ENCODE measurements at regions not wholly inside any gene's neighbourhood (a gene's known extent, or its start where the extent isn't known, plus 50 kb on each side); places are given as distances from the start of the nearest gene placed in this dataset.

GRCh38 chr14:60356386-60356785 is 107.4 kb downstream of the PPM1A start:
- Histone ChIP-seq H3K27ac (no peak overlapping the region), H3K9me3 (no peaks in the 10 kb centered on the region), H3K36me3 (no peaks in the 10 kb centered on the region), H3K4me3 (no peak overlapping the region), H3K27me3 (no peaks in the 10 kb centered on the region), H3K4me1 (no peaks in the 10 kb centered on the region)
- 74 to 81% (median 77%) methylated on average over 3 of the region's 3 CpGs for WGBS, 5 donors
- no peak for DNase-seq
- TF ChIP-seq EP300 (IDR thresholded peaks at IDR 0.05) = no peak
- TF ChIP-seq POLR2AphosphoS5 (IDR thresholded peaks at IDR 0.05) = no peak
- intact Hi-C loops (cut with DNase I; ENCODE audit: low total_unique reads) = no loop called here

- intact Hi-C loops (cut with DNase I; ENCODE audit: low total_unique reads) = no loop called here
- H3K4me1 ChIP-seq = no peaks in the 10 kb centered on the region
- H3K9me3 ChIP-seq = no peaks in the 10 kb centered on the region
- no peak for TF ChIP-seq POLR2A (IDR thresholded peaks at IDR 0.05)
- TF ChIP-seq CTCF (IDR thresholded peaks at IDR 0.05) = no peak
- TF ChIP-seq EP300 (IDR thresholded peaks at IDR 0.05) = no peak
- no peak for TF ChIP-seq POLR2AphosphoS5 (IDR thresholded peaks at IDR 0.05)
- no peaks in the 10 kb centered on the region for H3K36me3 ChIP-seq
- 35 to 55% (median 37%) methylated on average over 10 of the region's 10 CpGs for WGBS, 5 donors
- no peaks in the 10 kb centered on the region for H3K27me3 ChIP-seq
- H3K4me3 ChIP-seq = no peak overlapping the region
- peak in 1 of 2 donors; percentile 61 for DNase-seq
- H3K27ac ChIP-seq = no peak overlapping the region
These were observed 108.0 kb downstream of the PPM1A start for GRCh38 chr14:60356906-60357550.

- no peaks in the 10 kb centered on the region for H3K9me3 ChIP-seq
- H3K4me1 ChIP-seq = no peaks in the 10 kb centered on the region
- DNase-seq = no peak
- TF ChIP-seq POLR2AphosphoS5 (IDR thresholded peaks at IDR 0.05) (no peak), EP300 (IDR thresholded peaks at IDR 0.05) (no peak), CTCF (IDR thresholded peaks at IDR 0.05) (no peak), POLR2A (IDR thresholded peaks at IDR 0.05) (no peak)
- H3K27ac ChIP-seq = no peak overlapping the region
- intact Hi-C loops (cut with DNase I; ENCODE audit: low total_unique reads) = no loop called here
- H3K4me3 ChIP-seq = no peak overlapping the region
- no peaks in the 10 kb centered on the region for H3K27me3 ChIP-seq
- 85 to 93% (median 89%) methylated on average over 3 of the region's 3 CpGs for WGBS, 5 donors
- no peaks in the 10 kb centered on the region for H3K36me3 ChIP-seq
These were observed 108.6 kb downstream of the PPM1A start for GRCh38 chr14:60357551-60358149.

- 91 to 98% (median 95%) methylated on average over 2 of the region's 2 CpGs for WGBS, 5 donors
- H3K36me3 ChIP-seq = no peaks in the 10 kb centered on the region
- intact Hi-C loops (cut with DNase I; ENCODE audit: low total_unique reads) = no loop called here
- H3K27ac ChIP-seq = no peak overlapping the region
- no peaks in the 10 kb centered on the region for H3K9me3 ChIP-seq
- H3K27me3 ChIP-seq = no peaks in the 10 kb centered on the region
- DNase-seq = no peak
- H3K4me3 ChIP-seq = no peak overlapping the region
- no peak for TF ChIP-seq CTCF (IDR thresholded peaks at IDR 0.05)
- TF ChIP-seq EP300 (IDR thresholded peaks at IDR 0.05) = no peak
- no peak for TF ChIP-seq POLR2AphosphoS5 (IDR thresholded peaks at IDR 0.05)
- no peak for TF ChIP-seq POLR2A (IDR thresholded peaks at IDR 0.05)
- no peaks in the 10 kb centered on the region for H3K4me1 ChIP-seq
These were observed 114.3 kb downstream of the PPM1A start for GRCh38 chr14:60363275-60363674.

- 67 to 83% (median 77%) methylated on average over 3 of the region's 3 CpGs for WGBS, 5 donors
- Histone ChIP-seq H3K4me1 (no peaks in the 10 kb centered on the region), H3K36me3 (no peaks in the 10 kb centered on the region), H3K27me3 (no peaks in the 10 kb centered on the region), H3K27ac (no peak overlapping the region), H3K4me3 (no peak overlapping the region), H3K9me3 (no peaks in the 10 kb centered on the region)
- DNase-seq = no peak
- intact Hi-C loops (cut with DNase I; ENCODE audit: low total_unique reads) = no loop called here
- TF ChIP-seq POLR2AphosphoS5 (IDR thresholded peaks at IDR 0.05) (no peak), CTCF (IDR thresholded peaks at IDR 0.05) (no peak), EP300 (IDR thresholded peaks at IDR 0.05) (no peak), POLR2A (IDR thresholded peaks at IDR 0.05) (no peak)
These were observed 114.7 kb downstream of the PPM1A start for GRCh38 chr14:60363687-60364086.
